GM18909 (cell line): ENCODE measurements at regions not wholly inside any gene's neighbourhood (a gene's known extent, or its start where the extent isn't known, plus 50 kb on each side); places are given as distances from the start of the nearest gene placed in this dataset.
"Not testable (repeated sequence)": the region's sequence is repeated elsewhere in the genome, so short reads cannot be mapped to it uniquely, and the experiment has no call there.

Source experiments
- ATAC-seq: cut with Tn5 transposase; IDR thresholded peaks from one replicate; pipeline ENCODE4 v1.9.1; 2021; ENCODE audit warnings: mild to moderate bottlenecking; ENCODE audit not compliant: unreplicated experiment, poor library complexity

GRCh38 chr1:224061436-224061835 lies 52.5 kb upstream of the FBXO28 start:
- ATAC-seq, result no peak

DNA sequence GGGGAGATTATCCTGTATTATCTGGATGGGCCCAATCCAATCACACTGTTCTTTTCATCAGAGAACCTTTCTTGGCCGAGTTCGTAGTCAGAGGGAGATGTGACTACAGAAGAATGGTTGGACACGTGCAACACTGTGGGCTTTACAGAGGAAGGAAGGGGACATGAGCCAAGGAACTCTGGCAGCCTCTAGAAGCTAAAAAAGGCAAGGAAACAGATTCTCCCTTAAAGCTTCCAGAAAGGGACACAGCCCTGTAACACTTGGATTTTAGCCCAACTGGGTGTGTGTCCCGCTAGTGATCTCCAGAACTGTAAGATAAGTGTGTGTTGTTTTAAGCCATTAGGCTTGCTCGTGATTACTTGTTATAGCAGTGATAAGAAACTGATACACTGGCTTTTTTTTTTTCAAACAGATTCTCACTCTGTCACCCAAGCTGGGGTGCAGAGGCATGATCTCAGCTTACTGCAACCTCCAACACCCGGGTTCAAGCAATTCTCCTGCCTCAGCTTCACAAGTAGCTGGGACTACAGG lies 53.9 kb upstream of the FBXO28 start:
- ATAC-seq, result no peak

- no peak for ATAC-seq
Observed at GRCh38 chr1:224058303-224058702, 55.6 kb upstream of the FBXO28 start.

- ATAC-seq, result no peak
Observed at GRCh38 chr1:224057461-224058199, 56.3 kb upstream of the FBXO28 start.

- ATAC-seq, result no peak
Observed at GRCh38 chr1:224054611-224055010, 59.3 kb upstream of the FBXO28 start.

GRCh38 chr1:224054012-224054411 lies 59.9 kb upstream of the FBXO28 start:
- no peak for ATAC-seq

GRCh38 chr1:224053456-224053855 lies 60.5 kb upstream of the FBXO28 start:
- ATAC-seq, result no peak

- no peak for ATAC-seq
Observed at GRCh38 chr1:224052772-224053171, 61.1 kb upstream of the FBXO28 start.

GRCh38 chr1:224051782-224052181 lies 62.1 kb upstream of the FBXO28 start:
- ATAC-seq, result not testable (repeated sequence)

DNA sequence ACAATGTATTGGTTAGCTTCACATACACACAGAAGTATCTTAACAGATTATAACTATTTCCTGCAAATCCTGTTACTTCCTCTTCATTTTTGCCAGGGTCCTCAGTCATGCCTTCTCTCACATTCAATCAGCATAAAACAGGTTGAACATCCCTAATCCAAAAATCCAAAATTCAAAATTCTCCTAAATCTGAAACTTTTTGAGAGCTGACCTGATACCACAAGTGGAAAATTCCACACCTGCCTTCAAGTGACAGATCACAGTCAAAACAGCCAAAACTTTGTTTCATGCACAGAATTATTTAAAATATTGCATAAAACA lies 62.9 kb upstream of the FBXO28 start:
- ATAC-seq, result no peak

DNA sequence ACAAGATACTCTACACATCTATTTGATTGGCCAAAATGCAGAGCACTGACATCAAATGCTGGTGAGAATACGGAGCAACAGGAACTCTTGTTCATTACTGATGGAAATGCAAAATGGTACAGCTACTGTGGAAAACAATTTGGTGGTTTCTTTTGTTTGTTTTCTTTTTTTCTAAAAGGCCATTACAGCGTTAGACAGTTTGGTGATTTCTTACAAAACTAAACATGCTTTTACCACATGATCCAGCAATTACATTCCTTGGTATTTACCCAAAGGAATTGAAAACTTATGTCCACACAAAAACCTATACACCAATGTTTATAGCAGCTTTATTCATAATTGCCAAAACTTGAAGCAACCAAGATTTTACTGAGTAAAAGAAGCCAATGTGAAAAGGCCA lies 66.4 kb upstream of the FBXO28 start:
- ATAC-seq, result no peak

GRCh38 chr1:224045556-224045955 lies 68.4 kb upstream of the FBXO28 start:
- ATAC-seq, result no peak

DNA sequence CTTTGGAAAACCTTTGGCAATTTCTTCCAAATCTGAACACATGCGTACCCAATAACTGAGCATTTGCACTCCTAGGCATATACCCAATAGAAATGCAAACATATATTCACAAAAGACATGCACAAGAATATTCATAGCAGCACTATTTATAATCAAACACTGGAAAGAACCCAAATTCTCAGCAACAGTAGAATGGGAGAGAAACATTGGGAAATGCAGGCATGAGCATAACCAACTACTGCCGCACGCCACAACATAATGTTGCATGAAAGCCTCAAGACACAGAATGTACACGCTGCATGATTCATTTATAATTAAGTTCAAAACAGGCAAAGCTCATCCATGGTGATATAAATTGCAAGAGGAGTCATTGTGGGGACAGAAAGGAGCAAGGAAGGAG lies 69.5 kb upstream of the FBXO28 start:
- no peak for ATAC-seq

- ATAC-seq, result no peak
Observed at GRCh38 chr1:224042557-224043118, 71.3 kb upstream of the FBXO28 start.

DNA sequence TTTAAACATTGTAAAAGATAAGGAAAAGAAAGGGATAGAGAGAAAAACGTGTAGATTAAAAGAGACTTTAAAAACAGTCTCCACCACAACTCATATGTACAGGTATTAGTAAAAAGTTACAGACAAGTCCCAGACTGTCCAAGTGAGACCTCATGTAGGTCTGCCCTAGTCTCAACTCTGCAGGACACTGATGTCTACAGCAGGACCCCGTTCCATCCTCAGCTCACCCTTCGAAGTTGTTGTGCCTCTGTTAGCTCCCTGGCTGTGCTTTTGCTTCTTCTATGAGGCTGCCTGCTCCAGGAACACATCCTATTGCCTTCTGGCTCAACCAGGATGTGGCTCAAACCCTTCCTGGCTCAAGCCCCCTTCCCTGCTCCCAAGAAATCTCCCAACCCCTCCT lies 72.9 kb upstream of the FBXO28 start:
- no peak for ATAC-seq

GRCh38 chr1:224040423-224040822 lies 73.5 kb upstream of the FBXO28 start:
- ATAC-seq, result not testable (repeated sequence)

GRCh38 chr1:224040006-224040405 lies 73.9 kb upstream of the FBXO28 start:
- ATAC-seq, result not testable (repeated sequence)

- ATAC-seq, result not testable (repeated sequence)
Observed at GRCh38 chr1:224038832-224039231, 75.1 kb upstream of the FBXO28 start.

DNA sequence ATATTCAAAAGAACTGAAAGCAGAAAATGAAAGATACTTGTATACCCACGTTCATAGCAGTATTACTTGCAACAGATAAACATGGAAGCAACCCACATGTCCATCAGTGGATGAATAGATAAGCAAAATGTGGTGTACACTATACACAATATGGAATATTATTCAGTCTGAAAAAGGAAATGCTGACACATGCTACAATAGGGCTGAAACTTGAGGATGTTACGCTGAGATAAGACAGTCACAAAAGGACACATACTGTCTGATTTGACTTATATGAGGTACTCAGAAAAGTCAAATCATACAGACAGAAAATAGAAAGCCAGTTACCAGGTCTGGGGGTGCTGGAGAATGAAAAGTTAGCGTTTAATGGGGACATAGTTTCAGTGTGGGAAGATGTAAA lies 76.5 kb upstream of the FBXO28 start:
- not testable (repeated sequence) for ATAC-seq

DNA sequence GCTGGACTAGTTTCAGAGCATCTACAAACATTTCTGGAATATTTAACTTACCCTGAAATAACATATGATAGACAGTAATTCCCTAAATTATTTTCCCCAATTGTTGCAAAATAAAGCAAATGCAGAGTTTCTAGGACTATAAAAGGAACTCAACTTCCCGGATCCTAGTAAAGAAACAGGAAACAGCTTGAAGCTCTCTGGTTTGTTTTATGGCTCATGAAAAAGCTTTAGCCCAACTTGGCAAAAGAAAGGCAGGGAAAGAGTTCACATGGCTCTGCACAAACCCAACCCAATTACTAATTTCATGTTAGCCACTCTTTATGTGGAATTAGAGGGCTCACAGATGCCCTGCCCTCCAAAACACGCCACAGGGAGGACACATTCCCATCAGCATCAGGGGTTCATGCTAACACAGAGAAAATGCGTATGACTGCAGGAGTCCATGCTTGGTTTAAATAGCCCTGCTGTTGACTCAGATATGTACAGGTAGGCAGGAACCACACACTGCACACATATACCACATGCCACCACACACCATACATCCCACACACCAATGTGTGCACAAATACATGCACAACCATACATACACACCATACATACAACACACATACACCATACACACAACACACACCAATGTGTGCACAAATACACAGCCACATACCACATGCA lies 81.2 kb upstream of the FBXO28 start:
- ATAC-seq, result not testable (repeated sequence)

DNA sequence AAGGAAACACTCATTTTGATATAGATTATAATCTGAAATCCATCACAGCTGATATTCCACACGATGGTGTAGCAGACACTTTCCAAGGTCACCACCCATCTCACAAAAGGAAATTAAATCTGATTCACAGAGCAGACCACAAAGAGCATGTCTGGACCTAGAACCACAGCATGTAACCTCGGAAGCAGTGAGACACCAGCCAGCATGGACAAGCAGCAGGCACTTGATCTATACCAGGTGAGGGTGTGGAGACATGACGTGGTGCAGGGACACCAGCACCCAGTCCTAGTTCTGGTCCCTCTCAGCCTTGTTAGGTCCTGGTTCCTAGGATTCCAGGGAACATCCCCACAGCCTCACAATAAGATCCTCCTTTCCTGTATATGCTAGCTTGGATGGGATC lies 81.9 kb upstream of the FBXO28 start:
- not testable (repeated sequence) for ATAC-seq
